ENCODE measurements at regions not wholly inside any gene's neighbourhood (a gene's known extent, or its start where the extent isn't known, plus 50 kb on each side); places are given as distances from the start of the nearest gene placed in this dataset.
"Not testable (repeated sequence)": the region's sequence is repeated elsewhere in the genome, so short reads cannot be mapped to it uniquely, and the experiment has no call there.

DNA sequence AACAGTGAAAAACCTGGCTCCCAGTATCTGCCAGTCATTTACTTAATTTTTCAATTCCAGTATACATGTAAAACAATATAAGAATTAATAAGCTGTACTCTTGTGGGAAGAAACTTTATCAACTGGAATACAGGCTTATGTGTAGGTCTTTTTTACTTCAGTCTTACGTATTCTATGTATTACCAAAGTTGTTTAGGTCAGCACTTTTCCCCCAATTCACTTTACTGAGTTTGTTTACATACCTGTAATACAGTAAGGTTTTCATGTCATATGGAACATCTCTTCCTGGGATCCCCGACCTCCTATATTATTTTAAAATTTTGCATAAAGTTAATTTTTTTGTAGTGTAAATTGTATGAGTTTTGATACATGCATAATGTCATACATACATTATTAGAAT is 181.8 kb upstream of the OLFM3 start:
- no peak for DNase-seq (ENCODE audit: low spot score)

DNA sequence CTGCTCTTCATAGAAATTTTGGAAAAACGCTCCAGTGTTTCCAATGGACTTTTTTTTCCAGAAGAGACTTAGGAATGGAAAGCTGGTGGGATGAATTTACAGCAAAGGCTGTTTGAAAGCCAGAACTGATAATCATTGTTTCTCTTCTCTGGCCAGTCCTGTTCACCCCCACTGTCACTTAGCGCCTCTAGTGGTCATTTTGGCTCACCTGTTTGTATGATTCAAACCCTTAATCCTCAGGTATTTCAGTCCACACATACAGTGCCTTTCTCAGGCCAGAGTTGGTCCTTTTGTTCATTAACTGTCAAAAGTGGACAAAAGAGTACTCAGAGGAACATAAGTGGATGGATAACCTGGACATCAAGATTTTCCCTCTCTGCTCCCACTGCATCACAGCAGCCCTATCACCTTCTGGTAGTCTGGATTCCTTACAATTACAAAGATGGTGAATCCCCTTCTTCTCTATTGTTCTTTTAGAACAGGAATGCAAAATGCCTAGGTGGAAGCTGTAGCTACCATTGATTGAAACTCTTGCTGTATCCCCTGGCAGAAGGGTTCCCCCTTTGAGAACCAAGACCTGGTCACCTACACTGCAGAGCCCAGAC is 177.6 kb upstream of the OLFM3 start:
- no peak for DNase-seq (ENCODE audit: low spot score)

DNA sequence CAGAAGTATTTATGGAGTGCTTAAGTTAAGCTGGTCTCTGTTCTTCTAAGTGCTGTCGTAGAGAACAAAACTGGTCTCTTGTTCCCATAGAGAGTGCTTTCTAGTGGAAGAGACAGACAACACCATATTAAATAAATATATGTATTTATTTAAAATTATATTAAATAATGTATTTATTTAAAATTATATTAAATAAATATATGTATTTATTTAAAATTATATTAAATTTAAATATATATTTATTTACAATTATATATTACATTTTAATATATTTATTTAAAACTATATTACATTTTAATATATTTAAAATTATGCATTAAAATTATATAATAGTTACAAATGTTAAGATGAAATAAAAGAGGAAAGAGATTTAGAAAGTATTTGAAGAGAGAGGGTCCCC is 175.5 kb upstream of the OLFM3 start:
- no peak for DNase-seq (ENCODE audit: low spot score)

DNA sequence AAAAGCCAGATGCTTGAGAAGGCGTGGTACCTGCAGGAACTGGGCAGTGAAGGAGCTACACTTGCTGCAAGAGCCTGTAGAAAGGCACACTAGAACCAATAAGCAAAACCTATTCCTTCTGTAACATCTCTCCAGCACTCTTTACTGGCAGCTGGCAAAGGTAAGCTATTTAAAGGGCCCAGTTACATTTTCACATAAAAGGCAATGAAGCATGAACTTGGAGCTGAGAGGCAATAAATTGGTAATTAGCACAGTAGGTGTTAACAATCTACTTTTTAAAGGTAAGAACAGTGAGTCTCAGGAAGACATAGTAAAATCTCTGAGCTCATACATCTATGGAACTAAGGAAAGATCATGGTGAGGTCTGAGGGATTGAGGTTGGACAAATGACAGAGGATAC is 167.1 kb upstream of the OLFM3 start:
- DNase-seq (ENCODE audit: low spot score): no peak

DNA sequence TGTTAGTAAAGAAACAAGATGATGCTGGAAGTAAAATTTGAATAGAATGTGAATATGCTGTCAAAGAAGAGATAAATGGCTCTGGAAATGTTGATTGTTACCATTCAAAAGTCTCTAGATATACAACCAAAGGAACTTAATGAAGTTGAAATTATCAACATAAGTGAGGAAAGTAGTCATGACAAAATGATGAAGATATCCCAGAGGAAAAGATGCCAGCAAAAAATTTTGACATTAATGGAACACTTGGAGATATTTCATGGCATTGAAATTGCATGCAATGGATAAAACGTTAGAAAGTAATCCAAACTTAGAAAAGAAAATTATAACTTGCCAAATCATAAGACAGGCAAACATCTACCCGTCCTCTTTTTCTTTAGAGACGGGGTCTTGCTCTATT is 154.5 kb upstream of the OLFM3 start:
- no peak for DNase-seq (ENCODE audit: low spot score)

DNA sequence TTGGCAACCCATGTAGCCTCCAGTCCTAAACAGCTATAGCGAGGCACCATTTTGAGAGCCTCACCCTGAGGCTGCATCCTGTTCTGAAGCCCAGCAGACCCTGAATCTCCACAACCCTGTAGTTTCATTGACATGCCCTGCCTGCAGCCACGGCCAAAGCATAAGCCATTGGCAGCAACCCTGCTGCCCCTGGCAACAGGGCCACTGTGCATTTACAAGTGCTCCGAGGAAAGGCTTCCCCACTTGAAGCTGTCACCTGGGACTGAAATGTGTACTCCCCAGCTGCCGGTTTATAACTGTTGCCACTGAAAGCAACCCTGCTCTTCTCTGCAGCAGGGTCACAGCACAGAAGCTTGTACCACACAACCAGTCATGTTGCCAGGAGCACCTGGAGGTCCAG is 124.2 kb upstream of the OLFM3 start:
- no peak for DNase-seq (ENCODE audit: low spot score)

DNA sequence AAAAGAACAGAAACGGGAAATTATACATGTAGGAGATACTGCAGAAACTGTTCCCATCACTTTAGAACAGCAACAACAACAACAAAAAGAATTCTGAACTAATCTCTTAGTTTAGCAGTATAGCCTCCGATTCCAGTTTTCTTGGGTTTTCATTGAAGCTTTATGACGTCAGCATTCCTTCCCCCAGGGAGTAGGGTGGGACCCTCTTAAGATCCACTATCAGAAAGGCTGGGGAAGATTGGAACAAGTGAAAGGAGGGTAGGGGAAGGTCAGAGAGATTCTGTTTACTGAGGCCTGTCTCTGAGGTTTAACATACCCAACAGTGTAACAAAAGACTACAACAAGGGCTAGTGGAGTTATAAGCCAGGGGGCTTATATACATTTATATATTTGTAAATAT is 121.4 kb upstream of the OLFM3 start:
- no peak for DNase-seq (ENCODE audit: low spot score)

DNA sequence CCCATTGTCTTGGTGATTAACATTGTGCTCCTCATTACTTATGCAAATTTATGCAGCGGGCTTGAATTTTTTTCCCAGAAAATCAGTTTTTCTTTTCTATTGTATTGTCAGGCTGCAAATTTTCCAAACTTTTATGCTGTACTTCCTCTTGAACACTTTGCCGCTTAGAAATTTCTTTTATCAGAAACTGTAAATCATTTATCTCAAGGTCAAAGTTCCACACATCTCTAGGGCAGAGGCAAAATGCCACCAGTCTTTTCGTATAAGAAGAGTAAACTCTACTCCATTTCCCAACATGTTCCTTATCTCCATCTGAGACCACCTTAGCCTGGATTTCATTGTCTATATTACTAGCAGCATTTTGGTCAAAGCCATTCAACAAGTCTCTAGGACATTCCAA is 113.9 kb upstream of the OLFM3 start:
- no peak for DNase-seq (ENCODE audit: low spot score)

DNA sequence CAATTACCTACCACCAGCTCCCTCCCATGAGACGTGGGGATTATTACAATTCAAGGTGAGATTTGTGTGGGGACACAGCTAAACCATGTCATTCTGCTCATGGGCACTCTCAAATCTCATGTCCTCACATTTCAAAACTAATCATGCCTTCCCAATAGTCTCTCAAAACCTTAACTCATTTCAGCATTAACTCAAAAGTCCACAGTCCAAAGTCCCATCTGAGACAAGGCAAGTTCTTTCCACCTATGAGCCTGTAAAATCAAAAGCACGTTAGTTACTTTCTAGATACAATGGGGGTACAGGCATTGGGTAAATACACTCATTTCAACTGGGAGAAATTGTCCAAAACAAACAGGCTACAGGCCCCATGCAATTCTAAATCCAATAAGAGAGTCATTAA is 112.8 kb upstream of the OLFM3 start:
- DNase-seq (ENCODE audit: low spot score): not testable (repeated sequence)

DNA sequence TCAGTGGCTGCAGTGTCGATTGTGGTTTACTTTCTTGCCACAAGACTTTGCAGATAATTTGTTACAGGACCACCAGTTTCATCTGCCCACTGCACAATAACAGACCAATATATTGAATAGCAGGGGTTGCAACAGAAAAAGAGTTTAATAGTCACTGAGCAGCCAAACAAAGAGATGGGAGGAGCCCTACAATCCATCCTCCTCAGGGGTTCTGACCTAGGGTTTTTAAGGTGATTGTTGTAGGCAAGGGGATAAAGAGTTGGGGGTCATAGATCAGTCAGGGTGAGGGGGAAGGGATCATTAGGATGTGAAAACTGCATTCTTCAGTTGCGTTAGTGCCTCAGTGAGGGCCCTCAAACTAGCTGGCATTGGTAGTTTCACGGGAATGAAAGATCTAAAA is 110.7 kb upstream of the OLFM3 start:
- no peak for DNase-seq (ENCODE audit: low spot score)

DNA sequence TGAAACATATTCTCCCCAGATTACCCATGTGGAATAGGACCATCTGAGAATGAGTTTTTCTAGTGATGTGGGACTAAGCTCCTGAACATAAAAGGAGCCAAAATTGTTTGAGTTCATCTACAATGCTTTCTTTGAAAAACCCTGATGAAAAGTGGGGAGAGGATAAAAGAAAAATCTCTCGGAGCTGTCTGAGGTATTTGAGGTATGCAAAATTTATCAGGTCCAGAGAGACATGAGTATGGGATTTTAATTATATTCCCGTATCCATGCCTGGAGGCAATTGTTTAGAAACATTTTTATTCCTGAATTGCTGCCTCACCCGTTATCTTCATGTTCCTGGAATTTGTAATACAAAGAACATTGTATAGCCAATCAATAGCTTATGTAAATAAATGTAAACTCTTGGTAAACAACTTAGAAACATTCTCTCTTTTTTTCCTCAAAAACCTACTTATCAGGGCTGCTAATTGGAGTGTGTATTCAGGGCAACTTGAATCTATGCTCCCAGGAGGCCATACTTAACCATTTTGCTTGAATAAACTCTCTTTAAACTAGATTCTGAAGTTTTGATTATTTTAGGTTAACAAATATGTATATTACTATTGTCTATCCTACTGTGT is 109.3 kb upstream of the OLFM3 start:
- DNase-seq (ENCODE audit: low spot score): no peak

DNA sequence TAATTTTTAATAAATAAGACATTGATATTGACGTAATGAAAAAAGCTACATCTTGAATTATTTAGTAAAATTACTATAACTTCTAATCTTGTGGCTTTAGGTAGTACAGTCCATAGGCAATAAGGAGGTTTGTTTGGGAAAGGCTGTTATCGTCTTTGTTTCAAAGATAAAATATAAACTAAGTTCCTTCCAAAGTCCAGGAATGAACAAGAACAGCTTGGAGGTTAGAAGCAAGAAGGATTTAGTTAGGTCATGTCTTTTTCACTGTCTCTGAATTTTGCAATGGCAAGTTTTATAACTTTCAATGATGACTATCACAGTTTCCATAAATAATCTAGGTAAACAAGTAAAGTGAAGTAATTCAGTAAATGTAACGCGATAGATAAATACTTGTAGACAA is 106.9 kb upstream of the OLFM3 start:
- DNase-seq (ENCODE audit: low spot score): no peak

DNA sequence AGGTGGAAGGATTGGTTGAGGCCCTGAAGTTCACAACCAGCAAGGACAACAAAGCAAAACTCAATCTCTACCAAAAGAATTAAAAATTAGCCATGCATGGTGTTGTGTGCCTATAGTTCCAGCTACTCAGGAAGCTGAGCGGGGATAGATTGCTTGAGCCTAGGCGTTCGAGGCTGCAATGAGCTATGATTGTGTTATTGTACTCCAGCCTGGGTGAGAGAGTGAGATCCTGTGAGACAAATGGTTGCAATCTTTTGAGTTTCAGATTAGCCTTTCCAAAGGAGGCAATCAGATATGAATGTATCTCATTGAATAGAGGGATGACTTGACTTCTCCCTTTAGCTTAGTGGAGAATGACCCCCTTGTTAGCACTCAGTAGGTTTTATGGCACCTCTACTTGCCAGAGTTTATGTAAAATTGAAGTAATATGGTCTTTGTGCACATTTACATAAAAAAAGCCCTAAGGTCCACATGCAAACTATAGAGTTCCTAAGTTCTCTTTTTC is 105.6 kb upstream of the OLFM3 start:
- DNase-seq (ENCODE audit: low spot score): no peak

DNA sequence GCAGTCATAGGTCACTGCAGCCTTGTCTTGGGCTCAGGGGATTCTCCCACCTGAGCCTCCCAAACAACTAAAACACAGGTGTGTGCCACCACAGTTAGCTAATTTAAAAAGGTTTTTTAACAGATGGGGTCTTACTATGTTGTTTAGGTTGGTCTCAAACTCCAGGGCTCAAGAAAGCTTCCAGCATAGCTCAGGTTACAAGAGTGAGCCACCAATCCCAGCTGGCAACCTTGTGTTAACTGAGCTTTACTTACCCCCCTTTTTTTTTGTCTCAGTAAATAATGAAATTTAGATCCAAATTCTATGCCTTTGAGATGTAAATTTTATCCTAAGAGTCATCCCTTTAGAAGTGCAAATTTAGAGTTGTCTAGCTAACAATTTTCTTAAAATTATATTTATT is 103.9 kb upstream of the OLFM3 start:
- no peak for DNase-seq (ENCODE audit: low spot score)

DNA sequence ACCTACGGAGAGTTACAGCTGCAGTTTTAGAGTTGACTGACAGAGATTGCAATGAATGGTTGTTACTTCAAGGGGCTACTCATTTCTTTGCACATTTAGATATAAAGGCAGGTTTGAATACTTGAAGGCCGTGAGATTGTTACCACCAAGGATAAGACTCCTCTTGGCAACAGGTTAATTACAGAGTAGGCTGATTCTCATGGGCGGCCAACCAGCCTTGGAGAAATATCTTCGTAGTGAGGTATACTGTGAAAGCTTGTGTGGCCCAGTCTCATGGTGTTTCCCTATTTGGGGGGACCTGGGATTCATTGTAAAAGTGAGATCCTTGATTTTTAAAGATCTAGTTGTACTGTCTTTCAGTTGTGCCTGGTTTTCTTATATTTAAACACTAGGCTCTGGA is 103.2 kb upstream of the OLFM3 start:
- DNase-seq (ENCODE audit: low spot score): no peak

DNA sequence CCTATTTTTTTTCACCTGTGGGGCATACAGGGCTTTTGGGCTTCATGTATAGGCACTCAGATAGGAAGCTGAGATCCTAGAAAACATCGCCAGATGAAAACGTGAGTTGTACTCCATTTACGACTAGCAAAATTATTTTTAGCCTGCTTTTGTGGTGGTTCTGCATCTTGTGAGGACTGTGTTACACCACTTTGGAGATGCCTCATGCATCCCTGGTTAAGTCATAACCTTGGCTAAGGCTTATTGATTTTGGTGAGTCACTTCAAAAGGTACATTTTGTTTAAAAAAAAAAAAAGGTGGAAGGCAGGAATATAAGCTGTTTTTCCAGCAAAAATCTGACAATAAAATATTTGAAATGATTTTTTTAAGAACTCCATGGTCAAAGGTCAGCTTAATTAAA is 101.8 kb upstream of the OLFM3 start:
- DNase-seq (ENCODE audit: low spot score): no peak

DNA sequence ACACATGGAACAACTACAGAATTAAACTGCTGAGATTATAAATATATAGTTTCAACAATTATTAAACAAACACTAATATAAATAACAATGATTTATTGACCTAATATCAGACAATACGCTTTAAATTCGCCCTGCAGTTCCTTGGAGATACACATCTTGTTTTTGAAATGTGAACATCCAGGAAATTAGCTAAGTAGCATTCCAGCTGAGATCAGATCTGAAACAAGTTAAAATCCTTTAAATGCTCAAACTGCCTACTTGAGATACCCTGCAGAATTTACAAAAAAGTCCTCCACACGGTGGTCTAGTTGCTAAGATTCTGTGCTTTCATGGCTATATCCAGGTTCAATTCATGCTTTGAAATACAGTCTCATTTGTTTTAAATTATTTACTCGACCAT is 101.4 kb upstream of the OLFM3 start:
- no peak for DNase-seq (ENCODE audit: low spot score)

DNA sequence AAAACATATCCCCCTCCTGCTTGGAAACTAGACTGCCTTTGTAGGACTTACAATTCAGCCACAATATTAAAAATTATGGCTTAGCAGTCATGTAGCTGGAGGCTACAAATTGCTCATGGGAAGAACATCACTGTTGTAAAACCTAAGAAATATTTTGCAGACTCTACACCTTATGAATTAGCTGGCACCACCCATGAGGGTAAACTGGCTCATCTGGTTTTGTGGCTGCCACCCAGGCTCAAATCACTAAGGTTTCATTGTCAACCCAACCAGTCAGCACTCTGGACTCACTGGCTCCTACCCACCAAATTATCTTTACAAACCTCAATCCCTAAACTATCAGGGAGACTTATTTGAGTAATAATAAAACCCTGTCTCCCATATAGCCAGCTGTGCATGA is 100.7 kb upstream of the OLFM3 start:
- no peak for DNase-seq (ENCODE audit: low spot score)

DNA sequence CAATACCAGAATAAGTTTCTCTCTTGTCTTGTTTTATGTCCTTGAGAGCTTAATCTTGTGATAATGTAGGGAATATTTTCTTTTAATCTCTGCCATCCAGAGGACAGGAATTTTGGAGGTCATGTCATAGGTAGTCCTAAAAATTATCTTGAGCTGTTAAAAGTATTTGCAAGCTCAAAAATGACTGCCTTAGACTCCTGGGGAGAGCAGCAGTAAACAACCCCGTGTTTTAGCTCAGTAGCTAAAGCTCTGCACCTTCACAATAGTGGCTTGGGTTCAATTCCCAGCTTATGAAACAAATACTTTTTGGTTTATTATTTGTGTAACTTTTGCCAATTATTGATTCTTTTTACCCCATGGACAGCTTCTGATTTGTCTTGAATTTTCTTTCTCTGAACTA is 99.4 kb upstream of the OLFM3 start:
- DNase-seq (ENCODE audit: low spot score): no peak

DNA sequence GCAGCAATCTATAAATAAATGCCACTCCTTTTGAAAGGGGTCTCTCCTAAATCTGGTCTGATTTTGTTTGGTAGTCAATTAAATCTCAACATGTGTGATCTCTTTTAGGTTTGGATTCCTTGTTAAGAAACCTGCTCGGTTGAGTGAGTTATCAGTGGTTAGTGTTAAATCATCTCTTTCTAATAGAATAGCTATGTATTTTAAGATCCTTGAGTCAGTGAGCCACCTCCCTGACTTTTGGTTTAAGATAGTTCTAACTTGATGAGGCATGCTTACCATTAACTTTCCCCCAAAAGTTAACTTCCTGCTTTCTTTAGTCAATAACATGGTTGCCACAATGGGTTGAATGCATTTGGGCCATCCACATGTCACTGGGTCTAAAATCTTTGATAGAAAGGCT is 93.1 kb upstream of the OLFM3 start:
- DNase-seq (ENCODE audit: low spot score): no peak

DNA sequence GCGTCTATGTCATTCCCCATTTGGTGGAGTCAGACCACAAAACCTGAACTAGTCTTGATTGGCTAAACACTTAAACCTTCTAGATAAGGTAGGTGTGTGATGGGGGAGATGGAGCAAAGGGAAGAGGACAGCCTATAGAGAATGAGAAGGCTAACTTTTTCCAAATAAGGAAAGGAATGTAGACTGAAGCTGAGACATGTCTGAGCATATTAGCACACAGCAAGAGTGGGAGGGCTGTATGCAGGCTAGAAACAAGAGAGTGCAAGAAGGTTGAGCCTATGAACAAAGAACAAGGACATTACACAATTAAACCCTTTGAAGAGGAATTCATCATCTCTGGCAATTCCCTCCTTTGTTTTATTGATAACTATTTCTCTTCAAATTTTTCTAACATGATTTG is 89.2 kb upstream of the OLFM3 start:
- DNase-seq (ENCODE audit: low spot score): no peak

DNA sequence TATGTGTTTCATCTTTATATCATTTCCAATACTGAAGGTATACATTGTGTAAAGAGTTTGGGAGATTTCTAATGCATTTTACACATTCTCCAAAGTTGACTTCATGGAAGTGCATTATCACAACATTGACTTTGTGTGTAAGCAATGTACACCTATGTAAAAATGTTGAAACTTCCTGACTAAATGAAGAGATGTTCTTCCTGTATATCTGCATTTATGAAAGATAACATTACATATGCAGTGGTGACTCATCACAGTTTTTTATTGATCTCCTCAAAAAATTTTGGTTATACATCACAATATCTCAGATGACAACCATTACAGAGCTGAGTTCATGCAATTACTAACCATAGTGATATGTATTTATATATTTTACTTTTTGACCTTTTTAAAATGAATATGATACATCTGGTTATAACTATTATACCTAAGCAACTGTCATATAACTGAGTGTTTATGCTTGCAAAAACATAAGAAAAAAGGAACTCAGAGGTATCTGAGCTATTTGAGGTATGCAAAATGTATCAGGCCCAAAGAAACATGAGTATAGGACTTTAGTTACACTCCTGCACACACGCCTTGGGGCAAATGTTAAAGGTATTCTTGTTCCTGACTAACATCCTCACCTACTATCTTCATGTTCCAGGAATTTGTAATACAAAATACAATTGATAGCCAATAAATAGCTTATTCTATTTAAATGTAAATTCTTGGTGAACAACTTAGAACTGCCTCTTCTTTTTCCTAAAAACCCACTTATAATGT is 88.2 kb upstream of the OLFM3 start:
- no peak for DNase-seq (ENCODE audit: low spot score)

DNA sequence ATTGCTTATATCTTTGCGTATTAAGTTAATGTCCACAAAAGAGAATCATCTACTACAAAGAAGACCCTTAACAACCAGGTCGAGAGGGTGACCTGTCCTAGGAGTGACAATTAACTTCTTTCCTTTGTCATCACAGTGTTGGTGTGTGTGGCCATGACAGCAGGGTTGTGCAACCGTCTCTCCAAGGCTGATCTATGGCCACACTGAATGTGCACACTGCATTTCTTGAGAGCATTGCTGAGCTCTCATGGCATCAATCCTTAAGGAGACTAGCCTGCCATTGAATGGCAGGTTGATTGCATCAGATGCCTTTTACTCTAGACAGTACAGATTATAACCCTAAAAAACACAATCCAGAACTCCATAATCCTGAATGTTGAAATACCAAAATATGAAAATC is 86.5 kb upstream of the OLFM3 start:
- no peak for DNase-seq (ENCODE audit: low spot score)

Data from H4 (cell line).